ENCODE measurements at regions not wholly inside any gene's neighbourhood (a gene's known extent, or its start where the extent isn't known, plus 50 kb on each side); places are given as distances from the start of the nearest gene placed in this dataset.
"Not testable (repeated sequence)": the region's sequence is repeated elsewhere in the genome, so short reads cannot be mapped to it uniquely, and the experiment has no call there.

DNA sequence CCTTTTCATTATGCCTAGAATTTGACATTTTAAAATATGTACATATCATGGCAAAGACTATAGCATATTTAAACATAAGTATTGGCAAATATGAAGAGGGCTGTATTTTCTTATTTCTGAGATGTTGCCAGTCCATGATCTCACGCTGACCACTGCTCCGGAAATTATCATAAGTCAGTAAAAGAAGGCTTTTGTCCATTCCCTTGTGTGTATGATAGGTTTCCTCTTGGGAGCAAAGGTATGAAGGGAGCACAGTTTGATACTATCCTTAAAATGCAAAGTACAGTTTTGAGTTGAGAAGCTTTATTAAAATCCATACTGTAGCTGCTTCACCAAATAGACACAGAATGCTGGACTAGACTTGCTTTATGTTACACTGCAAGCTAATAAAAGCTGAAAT is 52.6 kb upstream of the AGA start:
- Histone ChIP-seq H3K27ac (ENCODE audit: low read depth, low read length) (no peak overlapping the region), H3K27me3 (ENCODE audit: control insufficient read depth in 3 of 3, insufficient read depth in 3 of 3, low read length in 3 of 3) (no peaks in the 10 kb centered on the region), H3K9me3 (ENCODE audit: control insufficient read depth in 3 of 3, low read length in 3 of 3) (no peaks in the 10 kb centered on the region), H3K9ac (ENCODE audit: low read depth in 1 of 3, low read length in 3 of 3) (no peak overlapping the region), H3K4me1 (ENCODE audit: control insufficient read depth in 3 of 3, insufficient read depth in 3 of 3, low read length in 3 of 3) (no peaks in the 10 kb centered on the region), H3K4me3 (ENCODE audit: low read length in 3 of 3) (no peak overlapping the region), H3K36me3 (ENCODE audit: control insufficient read depth in 3 of 3, insufficient read depth in 3 of 3, low read length in 3 of 3) (no peaks in the 10 kb centered on the region)

DNA sequence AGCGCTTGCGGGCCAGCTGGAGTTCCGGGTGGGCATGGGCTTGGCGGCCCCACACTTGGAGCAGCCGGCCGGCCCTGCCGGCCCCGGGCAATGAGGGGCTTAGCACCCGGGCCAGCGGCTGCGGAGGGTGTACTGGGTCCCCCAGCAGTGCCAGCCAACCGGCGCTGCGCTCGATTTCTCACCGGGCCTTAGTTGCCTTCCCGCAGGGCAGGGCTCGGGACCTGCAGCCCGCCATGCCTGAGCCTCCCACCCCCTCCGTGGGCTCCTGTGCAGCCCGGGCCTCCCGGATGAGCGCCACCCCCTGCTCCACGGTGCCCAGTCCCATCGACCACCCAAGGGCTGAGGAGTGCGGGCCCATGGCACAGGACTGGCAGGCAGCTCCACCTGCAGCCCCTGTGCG is 53.4 kb upstream of the AGA start:
- H3K9ac ChIP-seq (ENCODE audit: low read depth in 1 of 3, low read length in 3 of 3); H3K4me1 ChIP-seq (ENCODE audit: control insufficient read depth in 3 of 3, insufficient read depth in 3 of 3, low read length in 3 of 3); H3K4me3 ChIP-seq (ENCODE audit: low read length in 3 of 3); H3K9me3 ChIP-seq (ENCODE audit: control insufficient read depth in 3 of 3, low read length in 3 of 3); H3K36me3 ChIP-seq (ENCODE audit: control insufficient read depth in 3 of 3, insufficient read depth in 3 of 3, low read length in 3 of 3); H3K27ac ChIP-seq (ENCODE audit: low read depth, low read length); H3K27me3 ChIP-seq (ENCODE audit: control insufficient read depth in 3 of 3, insufficient read depth in 3 of 3, low read length in 3 of 3): not testable (repeated sequence)

DNA sequence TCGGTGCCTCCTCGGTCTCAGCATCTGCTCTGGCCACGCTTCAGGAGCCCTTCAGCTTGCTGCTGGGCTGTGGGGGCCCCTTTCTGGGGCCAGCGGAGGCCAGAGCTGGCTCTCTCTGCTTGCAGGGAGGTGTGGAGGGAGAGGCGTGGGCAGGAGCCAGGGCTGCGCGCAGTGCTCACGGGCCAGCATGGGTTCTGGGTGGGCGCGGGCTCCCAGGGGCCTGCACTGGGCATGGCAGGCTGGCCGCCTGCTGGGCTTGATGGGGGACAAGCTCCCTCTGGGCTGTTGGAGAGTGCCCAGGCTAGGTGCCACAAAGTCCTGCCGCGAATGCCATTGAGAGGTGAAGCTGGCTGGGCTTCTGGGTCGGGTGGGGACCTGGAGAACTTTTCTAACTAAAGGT is 57.3 kb upstream of the AGA start:
- Histone ChIP-seq H3K4me1 (ENCODE audit: control insufficient read depth in 3 of 3, insufficient read depth in 3 of 3, low read length in 3 of 3) (no peaks in the 10 kb centered on the region), H3K4me3 (ENCODE audit: low read length in 3 of 3) (no peak overlapping the region), H3K27me3 (ENCODE audit: control insufficient read depth in 3 of 3, insufficient read depth in 3 of 3, low read length in 3 of 3) (no peaks in the 10 kb centered on the region), H3K36me3 (ENCODE audit: control insufficient read depth in 3 of 3, insufficient read depth in 3 of 3, low read length in 3 of 3) (no peaks in the 10 kb centered on the region), H3K27ac (ENCODE audit: low read depth, low read length) (no peak overlapping the region), H3K9ac (ENCODE audit: low read depth in 1 of 3, low read length in 3 of 3) (no peak overlapping the region), H3K9me3 (ENCODE audit: control insufficient read depth in 3 of 3, low read length in 3 of 3) (peaks cover 0 to 4% (median 3%) of the 10 kb centered on the region in 3 donors)

DNA sequence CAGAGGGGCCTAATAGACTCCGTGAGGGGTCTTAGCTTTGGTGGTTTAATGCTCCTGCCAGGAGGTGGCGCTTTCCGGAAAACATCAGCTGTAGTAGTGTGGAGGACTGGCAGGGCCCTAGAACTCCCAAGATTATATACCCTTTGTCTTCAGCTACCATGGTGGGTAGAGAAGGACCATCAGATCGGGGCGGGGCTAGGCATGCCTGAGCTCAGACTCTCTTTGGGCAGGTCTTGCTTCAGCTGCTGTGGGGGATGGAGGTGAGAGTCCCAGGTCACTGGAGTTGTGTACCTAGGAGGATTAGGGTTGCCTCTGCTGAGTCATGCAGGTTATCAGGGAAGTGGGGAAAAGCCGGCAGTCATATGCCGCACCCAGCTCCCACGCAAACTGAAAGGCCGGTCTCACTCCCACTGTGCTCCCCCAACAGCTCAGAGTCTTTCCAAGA is 63.0 kb upstream of the AGA start:
- Histone ChIP-seq H3K4me3 (ENCODE audit: low read length in 3 of 3) (no peak overlapping the region), H3K27ac (ENCODE audit: low read depth, low read length) (no peak overlapping the region), H3K36me3 (ENCODE audit: control insufficient read depth in 3 of 3, insufficient read depth in 3 of 3, low read length in 3 of 3) (no peaks in the 10 kb centered on the region), H3K9me3 (ENCODE audit: control insufficient read depth in 3 of 3, low read length in 3 of 3) (peaks cover 0 to 2% (median 2%) of the 10 kb centered on the region in 3 donors), H3K4me1 (ENCODE audit: control insufficient read depth in 3 of 3, insufficient read depth in 3 of 3, low read length in 3 of 3) (no peaks in the 10 kb centered on the region), H3K27me3 (ENCODE audit: control insufficient read depth in 3 of 3, insufficient read depth in 3 of 3, low read length in 3 of 3) (no peaks in the 10 kb centered on the region), H3K9ac (ENCODE audit: low read depth in 1 of 3, low read length in 3 of 3) (no peak overlapping the region)

DNA sequence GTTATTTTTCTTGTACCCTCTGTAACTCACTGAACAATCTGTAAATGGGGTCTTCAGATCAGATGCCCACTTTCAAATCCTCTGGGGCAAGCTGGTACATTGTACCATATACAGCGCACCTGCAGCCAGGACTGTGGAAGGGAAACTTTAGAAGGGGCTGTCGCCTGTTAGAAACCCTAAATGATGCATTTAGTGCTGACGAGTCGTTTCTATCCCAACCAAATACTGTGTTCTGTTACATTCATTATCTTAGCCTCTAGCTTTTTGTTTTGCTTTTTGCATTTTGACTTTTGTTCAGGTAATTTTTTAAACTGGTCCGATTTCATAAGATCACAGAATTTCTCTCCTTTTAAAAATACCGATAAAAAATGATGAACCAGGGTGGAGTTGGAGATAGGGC is 66.4 kb upstream of the AGA start:
- Histone ChIP-seq H3K27ac (ENCODE audit: low read depth, low read length) (no peak overlapping the region), H3K9me3 (ENCODE audit: control insufficient read depth in 3 of 3, low read length in 3 of 3) (no peaks in the 10 kb centered on the region), H3K9ac (ENCODE audit: low read depth in 1 of 3, low read length in 3 of 3) (no peak overlapping the region), H3K4me3 (ENCODE audit: low read length in 3 of 3) (no peak overlapping the region), H3K4me1 (ENCODE audit: control insufficient read depth in 3 of 3, insufficient read depth in 3 of 3, low read length in 3 of 3) (no peaks in the 10 kb centered on the region), H3K36me3 (ENCODE audit: control insufficient read depth in 3 of 3, insufficient read depth in 3 of 3, low read length in 3 of 3) (no peaks in the 10 kb centered on the region), H3K27me3 (ENCODE audit: control insufficient read depth in 3 of 3, insufficient read depth in 3 of 3, low read length in 3 of 3) (no peaks in the 10 kb centered on the region)

DNA sequence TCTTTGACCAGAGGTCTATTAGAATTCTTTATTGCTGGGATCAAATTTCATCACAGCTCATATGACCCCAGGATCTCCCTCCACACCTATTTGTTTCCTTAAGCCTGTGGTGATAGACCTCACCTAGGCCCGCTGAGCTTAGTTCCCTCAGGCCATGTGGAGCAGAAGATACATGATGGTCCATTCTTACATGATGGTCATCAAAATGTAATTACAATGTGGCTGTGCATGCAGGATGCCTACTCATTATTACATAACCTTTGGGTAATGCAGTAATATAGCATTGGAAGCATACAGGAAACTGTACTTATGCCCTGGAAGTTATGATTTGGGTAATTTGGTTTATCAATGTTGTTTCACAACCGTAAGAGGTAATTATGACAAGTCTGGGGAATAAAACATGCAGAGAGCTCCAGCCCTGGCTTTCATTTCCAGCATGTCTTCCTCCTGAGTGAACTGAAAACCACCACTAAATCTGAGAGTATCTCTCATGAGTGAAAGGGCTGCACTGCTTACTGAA is 67.0 kb upstream of the AGA start:
- Histone ChIP-seq H3K4me3 (ENCODE audit: low read length in 3 of 3) (no peak overlapping the region), H3K9ac (ENCODE audit: low read depth in 1 of 3, low read length in 3 of 3) (no peak overlapping the region), H3K36me3 (ENCODE audit: control insufficient read depth in 3 of 3, insufficient read depth in 3 of 3, low read length in 3 of 3) (no peaks in the 10 kb centered on the region), H3K27ac (ENCODE audit: low read depth, low read length) (no peak overlapping the region), H3K4me1 (ENCODE audit: control insufficient read depth in 3 of 3, insufficient read depth in 3 of 3, low read length in 3 of 3) (no peaks in the 10 kb centered on the region), H3K27me3 (ENCODE audit: control insufficient read depth in 3 of 3, insufficient read depth in 3 of 3, low read length in 3 of 3) (no peaks in the 10 kb centered on the region), H3K9me3 (ENCODE audit: control insufficient read depth in 3 of 3, low read length in 3 of 3) (no peaks in the 10 kb centered on the region)

DNA sequence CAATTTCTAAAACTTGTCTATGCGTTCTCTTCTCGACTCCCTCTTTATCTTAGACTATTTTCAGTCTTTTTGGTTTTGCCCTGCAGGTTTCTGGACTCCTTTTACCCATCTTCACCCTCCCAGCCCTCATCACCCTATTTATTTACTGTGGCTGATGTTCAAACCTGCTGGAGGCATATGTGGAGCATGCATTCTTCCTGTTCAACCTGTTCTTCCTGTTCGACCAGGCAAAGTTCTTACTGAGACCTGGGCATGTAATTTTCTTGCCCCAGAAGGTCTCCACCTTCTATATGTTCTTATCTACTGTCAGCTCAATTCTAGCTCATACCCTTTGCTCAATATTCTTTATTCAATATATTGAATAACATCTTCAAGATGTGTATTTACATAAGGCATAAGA is 69.4 kb upstream of the AGA start:
- Histone ChIP-seq H3K27ac (ENCODE audit: low read depth, low read length) (no peak overlapping the region), H3K9ac (ENCODE audit: low read depth in 1 of 3, low read length in 3 of 3) (no peak overlapping the region), H3K27me3 (ENCODE audit: control insufficient read depth in 3 of 3, insufficient read depth in 3 of 3, low read length in 3 of 3) (no peaks in the 10 kb centered on the region), H3K4me1 (ENCODE audit: control insufficient read depth in 3 of 3, insufficient read depth in 3 of 3, low read length in 3 of 3) (no peaks in the 10 kb centered on the region), H3K9me3 (ENCODE audit: control insufficient read depth in 3 of 3, low read length in 3 of 3) (no peaks in the 10 kb centered on the region), H3K4me3 (ENCODE audit: low read length in 3 of 3) (no peak overlapping the region), H3K36me3 (ENCODE audit: control insufficient read depth in 3 of 3, insufficient read depth in 3 of 3, low read length in 3 of 3) (no peaks in the 10 kb centered on the region)

DNA sequence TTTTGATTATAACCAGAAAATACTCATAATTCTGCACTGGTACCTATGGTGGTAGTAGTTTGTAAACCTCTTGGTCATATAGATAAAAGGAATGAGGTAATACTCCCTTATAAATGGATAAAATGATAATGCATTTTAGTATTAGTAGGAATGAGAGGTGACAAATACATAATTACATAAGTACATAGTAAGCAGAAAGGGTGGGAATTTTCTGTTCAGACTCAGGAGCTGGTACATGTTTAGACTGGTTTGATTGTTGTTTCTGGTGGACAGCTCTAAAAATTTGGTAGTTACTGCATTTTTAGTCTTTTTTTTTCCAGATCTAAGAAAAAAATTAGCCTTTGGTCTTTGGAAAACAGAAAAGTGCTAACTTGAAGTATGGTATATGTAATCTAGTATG is 70.4 kb upstream of the AGA start:
- Histone ChIP-seq H3K36me3 (ENCODE audit: control insufficient read depth in 3 of 3, insufficient read depth in 3 of 3, low read length in 3 of 3) (no peaks in the 10 kb centered on the region), H3K4me1 (ENCODE audit: control insufficient read depth in 3 of 3, insufficient read depth in 3 of 3, low read length in 3 of 3) (no peaks in the 10 kb centered on the region), H3K27ac (ENCODE audit: low read depth, low read length) (no peak overlapping the region), H3K9ac (ENCODE audit: low read depth in 1 of 3, low read length in 3 of 3) (no peak overlapping the region), H3K27me3 (ENCODE audit: control insufficient read depth in 3 of 3, insufficient read depth in 3 of 3, low read length in 3 of 3) (no peaks in the 10 kb centered on the region), H3K4me3 (ENCODE audit: low read length in 3 of 3) (no peak overlapping the region), H3K9me3 (ENCODE audit: control insufficient read depth in 3 of 3, low read length in 3 of 3) (no peaks in the 10 kb centered on the region)

DNA sequence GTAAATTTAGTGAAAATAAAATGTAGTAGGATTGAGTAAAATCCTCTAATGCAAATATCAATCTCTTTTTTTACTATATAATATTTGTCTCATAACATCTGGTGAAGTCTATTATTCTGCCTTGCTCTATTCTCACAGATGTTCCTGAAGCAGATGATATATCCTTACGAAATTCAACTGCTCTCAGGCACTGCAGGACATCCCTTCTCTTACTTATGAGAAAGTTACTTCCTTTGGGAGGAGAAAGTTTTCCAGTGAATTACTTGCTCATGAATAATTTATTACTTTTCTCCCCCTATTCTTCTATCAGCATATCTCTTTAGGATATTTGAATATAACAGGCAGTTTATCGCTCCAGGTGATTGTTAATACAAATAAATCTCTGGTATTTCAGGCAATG is 75.6 kb upstream of the AGA start:
- H3K9me3 ChIP-seq (ENCODE audit: control insufficient read depth in 3 of 3, low read length in 3 of 3) = no peaks in the 10 kb centered on the region
- no peak overlapping the region for H3K27ac ChIP-seq (ENCODE audit: low read depth, low read length)
- H3K4me1 ChIP-seq (ENCODE audit: control insufficient read depth in 3 of 3, insufficient read depth in 3 of 3, low read length in 3 of 3) = no peaks in the 10 kb centered on the region
- no peak overlapping the region for H3K9ac ChIP-seq (ENCODE audit: low read depth in 1 of 3, low read length in 3 of 3)
- H3K27me3 ChIP-seq (ENCODE audit: control insufficient read depth in 3 of 3, insufficient read depth in 3 of 3, low read length in 3 of 3) = no peaks in the 10 kb centered on the region
- no peak overlapping the region for H3K4me3 ChIP-seq (ENCODE audit: low read length in 3 of 3)
- H3K36me3 ChIP-seq (ENCODE audit: control insufficient read depth in 3 of 3, insufficient read depth in 3 of 3, low read length in 3 of 3) = no peaks in the 10 kb centered on the region

DNA sequence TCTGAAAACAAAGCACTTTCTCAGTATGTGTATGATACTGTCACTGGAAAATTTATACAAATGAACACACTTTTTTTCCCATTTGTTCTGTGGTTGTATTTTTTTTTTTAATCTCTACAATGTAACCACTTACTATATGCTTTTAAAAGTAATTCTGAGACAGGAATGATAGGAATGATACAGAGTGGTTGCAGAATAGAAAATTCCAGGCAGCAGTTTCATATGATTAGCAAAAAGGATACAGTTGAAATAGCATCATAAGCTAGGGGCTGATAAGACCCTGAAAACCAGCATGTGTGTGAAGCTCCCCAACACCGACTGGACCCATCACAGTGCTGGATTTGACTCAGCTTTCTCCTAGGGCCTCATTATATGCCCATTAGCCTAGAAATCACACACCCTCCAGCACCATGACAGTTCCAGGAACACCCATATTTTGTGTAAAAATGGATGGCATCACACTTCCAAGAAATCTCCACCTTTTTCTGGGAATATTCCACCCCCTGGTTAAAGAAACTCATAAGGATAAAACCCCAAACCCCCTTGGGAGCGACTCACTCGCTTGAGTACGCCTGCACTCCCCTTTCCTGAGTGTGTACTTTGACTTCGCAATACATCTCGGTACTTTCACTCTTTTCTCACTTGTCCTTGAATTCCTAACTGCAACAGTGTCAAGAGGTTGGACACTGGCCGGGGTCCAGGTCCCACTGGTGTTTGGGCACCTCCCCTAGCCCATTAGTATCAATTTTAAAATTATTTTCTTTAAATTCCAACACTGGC is 77.4 kb upstream of the AGA start:
- Histone ChIP-seq H3K27ac (ENCODE audit: low read depth, low read length) (no peak overlapping the region), H3K4me1 (ENCODE audit: control insufficient read depth in 3 of 3, insufficient read depth in 3 of 3, low read length in 3 of 3) (no peaks in the 10 kb centered on the region)

More for the DNA sequence above, 77.4 kb upstream of the AGA start:
- Histone ChIP-seq H3K9ac (ENCODE audit: low read depth in 1 of 3, low read length in 3 of 3) (no peak overlapping the region), H3K27me3 (ENCODE audit: control insufficient read depth in 3 of 3, insufficient read depth in 3 of 3, low read length in 3 of 3) (no peaks in the 10 kb centered on the region), H3K4me3 (ENCODE audit: low read length in 3 of 3) (no peak overlapping the region), H3K36me3 (ENCODE audit: control insufficient read depth in 3 of 3, insufficient read depth in 3 of 3, low read length in 3 of 3) (no peaks in the 10 kb centered on the region), H3K9me3 (ENCODE audit: control insufficient read depth in 3 of 3, low read length in 3 of 3) (no peaks in the 10 kb centered on the region)

All from skeletal muscle tissue (tissue), 3 donors.